Stomach (tissue), 8 donors: ENCODE measurements at regions not wholly inside any gene's neighbourhood (a gene's known extent, or its start where the extent isn't known, plus 50 kb on each side); places are given as distances from the start of the nearest gene placed in this dataset.

Experiments
- DNase-seq, 2 donors: peaks; one replicate each; pipeline versions ENCODE4 v3.0.0 to v3.0.0-alpha.2; 2013 to 2019
- H3K27ac ChIP-seq, 5 donors: fragments of 200-600 bp in 4 of 5; sonication (generic) in 4 of 5; one replicate each; pipeline ENCODE4 v1.5.1; 2013 to 2019; ENCODE audit warnings: mild to moderate bottlenecking in 1 of 5, moderate library complexity in 1 of 5
- H3K27me3 ChIP-seq, 3 donors: fragments of 200-600 bp; sonication (generic); one replicate each; pipeline ENCODE4 v1.5.1; 2017 to 2019; ENCODE audit warnings: mixed run types in 1 of 3
- H3K36me3 ChIP-seq, 4 donors: fragments of 200-600 bp; sonication (generic); 1 replicate in 3 of 4; 2 replicates in 1 of 4; pipeline ENCODE4 v1.5.1; 2016 to 2019
- H3K4me1 ChIP-seq, 4 donors: fragments of 200-600 bp; sonication (generic); one replicate each; pipeline ENCODE4 v1.5.1; 2016 to 2019
- H3K4me3 ChIP-seq, 4 donors: fragments of 200-600 bp; sonication (generic) in 3 of 4; one replicate each; pipeline ENCODE4 v1.5.1; 2016 to 2019; ENCODE audit warnings: mild to moderate bottlenecking in 1 of 4
- H3K9me3 ChIP-seq, 4 donors: fragments of 200-600 bp; sonication (generic); one replicate each; pipeline ENCODE4 v1.5.1; 2016 to 2019
- EP300 ChIP-seq: sonication (generic); formaldehyde crosslinking; IDR thresholded peaks from one replicate; pipeline ENCODE4 v1.6.1; 2017; ENCODE audit warnings: antibody characterized with exemption
- POLR2A ChIP-seq, 4 donors: fragments of 450-650 bp; IDR thresholded peaks; one replicate each; pipeline ENCODE4 v1.6.1; 2016; ENCODE audit warnings: antibody characterized with exemption in 4 of 4, control low read depth in 2 of 4, mild to moderate bottlenecking in 1 of 4, moderate library complexity in 1 of 4
- POLR2AphosphoS5 ChIP-seq, 3 donors: sonication (generic); formaldehyde crosslinking; IDR thresholded peaks; one replicate each; pipeline ENCODE4 v1.6.1; 2016; ENCODE audit warnings: antibody characterized with exemption in 3 of 3
- WGBS, 5 donors: extraction: QIAGEN DNeasy Blood & Tissue Kit in 3 of 5; methylation state at CpG; one replicate each; pipeline versions ENCODE4 v1.1.5 to v1.1.7; 2013 to 2018; 5-methylcytosine and 5-hydroxymethylcytosine counted together
- intact Hi-C: fragments of 100-400 bp; cut with DNase I; formaldehyde crosslinking; loops from one replicate; pipeline ENCODE4 v1.15.1; 2023; ENCODE audit warnings: low total_unique reads
- TF ChIP-seq, protein P1 (sequence below), 7 experiments: fragments of 450-650 bp in 4 of 7; fragments of 200-600 bp in 3 of 7; sonication (generic) in 3 of 7; IDR thresholded peaks; one replicate each; pipeline ENCODE4 v1.5.1; 2016 to 2019; ENCODE audit warnings: antibody characterized with exemption in 7 of 7, control low read depth in 2 of 7, mild to moderate bottlenecking in 1 of 7
- donor health status: healthy with polysubstance abuse.
- donor health status: Bipolar disorder and iron deficiency.
- donor health status: healthy.

DNA sequence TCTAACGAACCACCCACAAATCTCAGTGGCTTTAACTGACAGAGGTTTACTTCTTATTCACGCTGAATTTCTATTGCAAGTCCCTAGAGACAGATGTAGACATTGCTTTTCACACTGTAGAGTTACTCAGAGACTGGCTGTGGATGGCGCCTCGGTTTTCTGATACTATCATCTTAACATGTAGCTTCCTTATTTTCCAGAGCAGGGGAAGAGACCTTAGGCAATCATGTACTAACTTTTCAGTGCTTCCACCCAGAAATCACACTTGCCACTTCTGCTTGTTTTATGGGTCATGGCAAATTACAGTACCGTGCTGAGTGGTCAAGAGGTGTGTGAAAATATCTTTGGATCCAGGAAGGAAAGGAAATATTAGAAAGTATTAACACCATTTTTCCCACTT lies 65.4 kb downstream of the MAF start:
- intact Hi-C loops: no loop called here
- Histone ChIP-seq H3K36me3 (no peaks in the 10 kb centered on the region), H3K27me3 (no peaks in the 10 kb centered on the region), H3K27ac (no peak overlapping the region), H3K9me3 (no peaks in the 10 kb centered on the region), H3K4me1 (no peaks in the 10 kb centered on the region), H3K4me3 (no peak overlapping the region)
- no peak for DNase-seq
- 65 to 76% (median 72%) methylated on average over 5 of the region's 5 CpGs for WGBS, 5 donors
- TF ChIP-seq, protein P1, sequence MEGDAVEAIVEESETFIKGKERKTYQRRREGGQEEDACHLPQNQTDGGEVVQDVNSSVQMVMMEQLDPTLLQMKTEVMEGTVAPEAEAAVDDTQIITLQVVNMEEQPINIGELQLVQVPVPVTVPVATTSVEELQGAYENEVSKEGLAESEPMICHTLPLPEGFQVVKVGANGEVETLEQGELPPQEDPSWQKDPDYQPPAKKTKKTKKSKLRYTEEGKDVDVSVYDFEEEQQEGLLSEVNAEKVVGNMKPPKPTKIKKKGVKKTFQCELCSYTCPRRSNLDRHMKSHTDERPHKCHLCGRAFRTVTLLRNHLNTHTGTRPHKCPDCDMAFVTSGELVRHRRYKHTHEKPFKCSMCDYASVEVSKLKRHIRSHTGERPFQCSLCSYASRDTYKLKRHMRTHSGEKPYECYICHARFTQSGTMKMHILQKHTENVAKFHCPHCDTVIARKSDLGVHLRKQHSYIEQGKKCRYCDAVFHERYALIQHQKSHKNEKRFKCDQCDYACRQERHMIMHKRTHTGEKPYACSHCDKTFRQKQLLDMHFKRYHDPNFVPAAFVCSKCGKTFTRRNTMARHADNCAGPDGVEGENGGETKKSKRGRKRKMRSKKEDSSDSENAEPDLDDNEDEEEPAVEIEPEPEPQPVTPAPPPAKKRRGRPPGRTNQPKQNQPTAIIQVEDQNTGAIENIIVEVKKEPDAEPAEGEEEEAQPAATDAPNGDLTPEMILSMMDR (IDR thresholded peaks at IDR 0.05): no peak
- TF ChIP-seq EP300: no peak
- no peak for TF ChIP-seq POLR2A (IDR thresholded peaks at IDR 0.05)
- TF ChIP-seq POLR2AphosphoS5 (IDR thresholded peaks at IDR 0.05): no peak

DNA sequence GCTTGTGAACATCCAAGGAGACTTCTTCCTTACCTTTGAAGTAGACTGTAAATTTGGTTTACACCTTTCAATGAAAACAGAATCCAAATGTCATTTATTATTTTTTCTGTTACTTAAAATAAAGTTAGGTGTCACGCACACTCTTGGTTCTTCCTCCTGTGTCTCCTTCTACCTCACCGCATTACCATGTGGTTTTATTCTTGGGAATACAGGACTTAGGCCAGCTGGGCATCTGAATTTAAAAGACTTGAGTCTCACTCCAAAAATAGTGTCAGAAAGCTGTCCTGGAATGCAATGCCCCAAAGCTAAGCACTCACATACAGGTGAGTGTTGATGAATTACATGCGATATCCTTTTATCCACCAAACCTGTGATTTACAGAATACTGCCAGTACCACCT lies 66.4 kb downstream of the MAF start:
- Histone ChIP-seq H3K27me3 (no peaks in the 10 kb centered on the region), H3K4me1 (no peaks in the 10 kb centered on the region), H3K4me3 (no peak overlapping the region), H3K36me3 (no peaks in the 10 kb centered on the region), H3K27ac (no peak overlapping the region), H3K9me3 (no peaks in the 10 kb centered on the region)
- DNase-seq: no peak
- intact Hi-C loops: no loop called here
- 95 to 99% (median 98%) methylated on average over 3 of the region's 3 CpGs for WGBS, 5 donors
- TF ChIP-seq POLR2AphosphoS5 (IDR thresholded peaks at IDR 0.05) (no peak), POLR2A (IDR thresholded peaks at IDR 0.05) (no peak), EP300 (no peak)
- TF ChIP-seq, protein P1 (IDR thresholded peaks at IDR 0.05): no peak

DNA sequence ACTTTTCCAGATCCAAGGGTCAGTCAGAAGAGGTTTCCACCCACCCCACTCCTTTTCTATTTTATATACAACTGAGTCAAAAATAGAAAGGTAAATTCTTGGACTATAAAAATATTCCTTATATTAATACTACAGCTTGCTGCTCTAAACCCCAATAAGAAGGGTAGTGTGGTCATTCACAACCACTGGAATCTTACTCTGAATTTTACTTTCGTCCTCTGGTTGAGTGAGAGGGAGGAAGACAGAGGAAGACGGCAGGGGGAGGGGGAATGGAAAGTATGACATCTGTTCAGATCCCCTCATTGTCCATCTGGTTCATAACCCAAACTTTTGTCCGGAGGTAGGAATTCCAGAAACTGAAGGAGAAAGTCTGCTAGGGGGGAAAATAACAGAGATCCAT lies 67.2 kb downstream of the MAF start:
- WGBS, 5 donors: 77 to 81% (median 80%) methylated on average over 3 of the region's 3 CpGs
- DNase-seq: no peak
- peaks cover 0 to 7% (median 0%) of the 10 kb centered on the region in 4 donors for H3K4me1 ChIP-seq
- H3K27me3 ChIP-seq: no peaks in the 10 kb centered on the region
- no peak overlapping the region for H3K27ac ChIP-seq
- TF ChIP-seq, protein P1 (IDR thresholded peaks at IDR 0.05): no peak
- no peak for TF ChIP-seq POLR2A (IDR thresholded peaks at IDR 0.05)
- TF ChIP-seq EP300: no peak
- no peak for TF ChIP-seq POLR2AphosphoS5 (IDR thresholded peaks at IDR 0.05)
- no peak overlapping the region for H3K4me3 ChIP-seq
- intact Hi-C loops: no loop called here
- no peaks in the 10 kb centered on the region for H3K36me3 ChIP-seq
- no peaks in the 10 kb centered on the region for H3K9me3 ChIP-seq

DNA sequence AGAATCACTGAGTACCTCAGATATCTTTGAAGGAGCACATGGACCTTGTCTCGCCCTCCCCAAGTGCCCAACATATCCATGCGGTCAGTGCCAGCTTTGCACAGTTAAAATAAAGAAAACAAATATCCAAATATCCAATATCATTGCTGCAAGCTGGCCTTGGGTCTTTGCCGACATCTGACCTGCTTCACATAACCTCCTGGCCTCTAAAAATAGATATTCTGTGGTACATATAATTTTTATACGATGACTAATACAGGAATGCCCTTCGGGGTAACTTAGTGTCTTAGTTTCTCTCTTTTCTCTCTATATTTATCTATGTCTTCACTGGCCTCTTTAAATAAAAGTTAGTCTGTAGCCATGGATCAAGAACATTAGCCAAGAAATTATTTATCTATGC lies 67.8 kb downstream of the MAF start:
- WGBS, 5 donors: 80 to 90% (median 82%) methylated on average over 5 of the region's 5 CpGs
- TF ChIP-seq POLR2A (IDR thresholded peaks at IDR 0.05): no peak
- TF ChIP-seq, protein P1 (IDR thresholded peaks at IDR 0.05): no peak
- no peak for TF ChIP-seq POLR2AphosphoS5 (IDR thresholded peaks at IDR 0.05)
- TF ChIP-seq EP300: no peak
- intact Hi-C loops: no loop called here

More for the DNA sequence above, 67.8 kb downstream of the MAF start:
- no peak overlapping the region for H3K4me3 ChIP-seq
- no peaks in the 10 kb centered on the region for H3K36me3 ChIP-seq
- H3K9me3 ChIP-seq: no peaks in the 10 kb centered on the region
- no peak for DNase-seq
- no peak overlapping the region for H3K27ac ChIP-seq
- no peaks in the 10 kb centered on the region for H3K27me3 ChIP-seq
- H3K4me1 ChIP-seq: peaks cover 0 to 9% (median 0%) of the 10 kb centered on the region in 4 donors
